ENCODE measurements at regions not wholly inside any gene's neighbourhood (a gene's known extent, or its start where the extent isn't known, plus 50 kb on each side); places are given as distances from the start of the nearest gene placed in this dataset.

GRCh38 chr1:90193116-90193515, 198.2 kb downstream of the ZNF326 start:
- TF ChIP-seq CTCF (IDR thresholded peaks at IDR 0.05; ENCODE audit: insufficient read depth, low read depth, low read length) (no peak), EZH2 (IDR thresholded peaks at IDR 0.05; ENCODE audit: insufficient read depth, low read length) (no peak)
